GM18867 (cell line): ENCODE measurements at regions not wholly inside any gene's neighbourhood (a gene's known extent, or its start where the extent isn't known, plus 50 kb on each side); places are given as distances from the start of the nearest gene placed in this dataset.

Experiments
- ATAC-seq: cut with Tn5 transposase; IDR thresholded peaks from one replicate; pipeline ENCODE4 v1.9.1; 2021; ENCODE audit warnings: mild to moderate bottlenecking, moderate library complexity; ENCODE audit not compliant: unreplicated experiment

GRCh38 chr7:45235905-45236304 lies 78.3 kb downstream of the RAMP3 start:
- ATAC-seq: no peak

- ATAC-seq: no peak
Measured at GRCh38 chr7:45236666-45237065, 79.1 kb downstream of the RAMP3 start.

- no peak for ATAC-seq
Measured at GRCh38 chr7:45237788-45238461, 80.3 kb downstream of the RAMP3 start.

- ATAC-seq: no peak
Measured at GRCh38 chr7:45238806-45239205, 81.2 kb downstream of the RAMP3 start.

- ATAC-seq: no peak
Measured at GRCh38 chr7:45239486-45239885, 81.9 kb downstream of the RAMP3 start.

GRCh38 chr7:45240273-45240771 lies 82.7 kb downstream of the RAMP3 start:
- ATAC-seq: no peak

GRCh38 chr7:45240926-45241325 lies 83.3 kb downstream of the RAMP3 start:
- ATAC-seq: no peak

- ATAC-seq: no peak
Measured at GRCh38 chr7:45241339-45242109, 83.9 kb downstream of the RAMP3 start.

- ATAC-seq: no peak
Measured at GRCh38 chr7:45242261-45242660, 84.7 kb downstream of the RAMP3 start.

GRCh38 chr7:45242698-45243097 lies 85.1 kb downstream of the RAMP3 start:
- ATAC-seq: no peak

- ATAC-seq: no peak
Measured at GRCh38 chr7:45244981-45245380, 87.4 kb downstream of the RAMP3 start.

GRCh38 chr7:45246339-45246738 lies 88.7 kb downstream of the RAMP3 start:
- no peak for ATAC-seq

- ATAC-seq: no peak
Measured at GRCh38 chr7:45252248-45252647, 94.7 kb downstream of the RAMP3 start.

GRCh38 chr7:45252857-45253256 lies 95.3 kb downstream of the RAMP3 start:
- no peak for ATAC-seq

GRCh38 chr7:45253368-45253767 lies 95.8 kb downstream of the RAMP3 start:
- no peak for ATAC-seq

- ATAC-seq: no peak
Measured at GRCh38 chr7:45255187-45255586, 97.6 kb downstream of the RAMP3 start.

GRCh38 chr7:45256309-45256708 lies 98.7 kb downstream of the RAMP3 start:
- no peak for ATAC-seq

GRCh38 chr7:45256775-45257174 lies 99.2 kb downstream of the RAMP3 start:
- no peak for ATAC-seq

- ATAC-seq: no peak
Measured at GRCh38 chr7:45257284-45257683, 99.7 kb downstream of the RAMP3 start.

- ATAC-seq: no peak
Measured at GRCh38 chr7:45258533-45259226, 101.1 kb downstream of the RAMP3 start.

GRCh38 chr7:45259227-45259596 lies 101.6 kb downstream of the RAMP3 start:
- no peak for ATAC-seq
